ENCODE measurements at regions not wholly inside any gene's neighbourhood (a gene's known extent, or its start where the extent isn't known, plus 50 kb on each side); places are given as distances from the start of the nearest gene placed in this dataset.
A peak's percentile ranks its signal among the peaks of the same experiment; 100 is the strongest.

GRCh38 chr6:15768999-15769398 lies 106.2 kb upstream of the DTNBP1 start:
- Histone ChIP-seq H3K9ac (ENCODE audit: low read length) (no peak overlapping the region), H3K36me3 (ENCODE audit: low read depth, low read length) (no peaks in the 10 kb centered on the region), H3K9me2 (replicated peaks; ENCODE audit: low read length) (no peaks in the 10 kb centered on the region), H3F3A (ENCODE audit: low read length, unreplicated experiment) (no peaks in the 10 kb centered on the region), H3K4me2 (ENCODE audit: low read length) (no peak overlapping the region), H3K9me3 (ENCODE audit: low read length) (no peaks in the 10 kb centered on the region), H3K4me3 (ENCODE audit: low read length) (no peak overlapping the region), H3K79me2 (ENCODE audit: low read length) (no peaks in the 10 kb centered on the region), H3K27me3 (ENCODE audit: low read length) (no peaks in the 10 kb centered on the region), H3K4me1 (ENCODE audit: insufficient read depth, low read length) (peaks cover 17% of the 10 kb centered on the region), H4K20me1 (ENCODE audit: low read length) (no peaks in the 10 kb centered on the region), H3K27ac (ENCODE audit: low read length) (no peak overlapping the region), H2AFZ (ENCODE audit: low read length) (no peak overlapping the region)
- ATAC-seq, result no peak
- no peak for TF ChIP-seq EZH2phosphoT487 (IDR thresholded peaks at IDR 0.05; ENCODE audit: borderline replicate concordance, low read length)
- POLR2A ChIA-PET (ENCODE audit: unreplicated experiment), result no interaction called here
- intact Hi-C loops (cut with micrococcal nuclease), result no loop called here
- DNase-seq, result no peak
- CTCF ChIA-PET, result interaction anchor here (0.6 kb wide), 1 partner anchor 23 kb away, joined by 4 read pairs; no protein-coding TSS in a partner anchor
- no TSS peak for BruUV-seq (replicated peaks)

GRCh38 chr6:15763837-15764236 lies 101.0 kb upstream of the DTNBP1 start:
- no peaks in the 10 kb centered on the region for H4K20me1 ChIP-seq (ENCODE audit: low read length)
- no peaks in the 10 kb centered on the region for H3K9me2 ChIP-seq (replicated peaks; ENCODE audit: low read length)
- no peak overlapping the region for H3K4me3 ChIP-seq (ENCODE audit: low read length)
- POLR2A ChIA-PET (ENCODE audit: unreplicated experiment), result no interaction called here
- BruUV-seq (replicated peaks), result no TSS peak
- no peaks in the 10 kb centered on the region for H3F3A ChIP-seq (ENCODE audit: low read length, unreplicated experiment)
- no peaks in the 10 kb centered on the region for H3K79me2 ChIP-seq (ENCODE audit: low read length)
- H2AFZ ChIP-seq (ENCODE audit: low read length), result no peak overlapping the region
- no peaks in the 10 kb centered on the region for H3K9me3 ChIP-seq (ENCODE audit: low read length)
- H3K9ac ChIP-seq (ENCODE audit: low read length), result no peak overlapping the region
- H3K4me2 ChIP-seq (ENCODE audit: low read length), result no peak overlapping the region
- ATAC-seq (no peak), DNase-seq (peak; percentile 17)
- no peaks in the 10 kb centered on the region for H3K36me3 ChIP-seq (ENCODE audit: low read depth, low read length)
- CTCF ChIA-PET, result no interaction called here
- no peaks in the 10 kb centered on the region; the same call in 1 of the 2 replicates for H3K27me3 ChIP-seq (ENCODE audit: low read length)
- H3K27ac ChIP-seq (ENCODE audit: low read length), result no peak overlapping the region
- peaks cover 5% of the 10 kb centered on the region; the same call in 1 of the 2 replicates for H3K4me1 ChIP-seq (ENCODE audit: insufficient read depth, low read length)
- intact Hi-C loops (cut with micrococcal nuclease), result no loop called here
- TF ChIP-seq EZH2phosphoT487 (IDR thresholded peaks at IDR 0.05; ENCODE audit: borderline replicate concordance, low read length) (no peak), EZH2 (IDR thresholded peaks at IDR 0.05; ENCODE audit: low read length, unreplicated experiment) (no peak), CTCF (conservative IDR thresholded peaks at IDR 0.05; ENCODE audit: low read depth, low read length) (no peak)

GRCh38 chr6:15763364-15763763 lies 100.5 kb upstream of the DTNBP1 start:
- ChIA-PET CTCF (no interaction called here), POLR2A (ENCODE audit: unreplicated experiment) (no interaction called here)
- intact Hi-C loops (cut with micrococcal nuclease), result no loop called here

More at GRCh38 chr6:15763364-15763763, 100.5 kb upstream of the DTNBP1 start:
- no peak overlapping the region for H3K27ac ChIP-seq (ENCODE audit: low read length)
- H4K20me1 ChIP-seq (ENCODE audit: low read length), result no peaks in the 10 kb centered on the region
- no peaks in the 10 kb centered on the region; the same call in 1 of the 2 replicates for H3K27me3 ChIP-seq (ENCODE audit: low read length)
- H3K4me3 ChIP-seq (ENCODE audit: low read length), result no peak overlapping the region
- H2AFZ ChIP-seq (ENCODE audit: low read length), result no peak overlapping the region
- no peaks in the 10 kb centered on the region for H3K79me2 ChIP-seq (ENCODE audit: low read length)
- no TSS peak for BruUV-seq (replicated peaks)
- no peaks in the 10 kb centered on the region for H3K36me3 ChIP-seq (ENCODE audit: low read depth, low read length)
- TF ChIP-seq EZH2phosphoT487 (IDR thresholded peaks at IDR 0.05; ENCODE audit: borderline replicate concordance, low read length), result no peak
- no peak for TF ChIP-seq EZH2 (IDR thresholded peaks at IDR 0.05; ENCODE audit: low read length, unreplicated experiment)
- no peak for TF ChIP-seq CTCF (conservative IDR thresholded peaks at IDR 0.05; ENCODE audit: low read depth, low read length)
- no peak for DNase-seq
- no peak for ATAC-seq
- H3K9ac ChIP-seq (ENCODE audit: low read length), result no peak overlapping the region
- H3K9me3 ChIP-seq (ENCODE audit: low read length), result no peaks in the 10 kb centered on the region
- H3F3A ChIP-seq (ENCODE audit: low read length, unreplicated experiment), result no peaks in the 10 kb centered on the region
- 0 out of 2 replicates have a peak, but pooled peaks cover 5% of the 10 kb centered on the region for H3K4me1 ChIP-seq (ENCODE audit: insufficient read depth, low read length)
- no peaks in the 10 kb centered on the region for H3K9me2 ChIP-seq (replicated peaks; ENCODE audit: low read length)
- no peak overlapping the region for H3K4me2 ChIP-seq (ENCODE audit: low read length)
